Thyroid gland (tissue), 4 donors: ENCODE measurements at regions not wholly inside any gene's neighbourhood (a gene's known extent, or its start where the extent isn't known, plus 50 kb on each side); places are given as distances from the start of the nearest gene placed in this dataset.

Experiments used
- DNase-seq, 2 donors: peaks; one replicate each; pipeline ENCODE4 v3.0.0-alpha.2; 2019
- H3K27ac ChIP-seq, 3 donors: fragments of 200-600 bp; sonication (generic); 1 replicate in 2 of 3; 2 replicates in 1 of 3; pipeline ENCODE4 v1.5.1; 2016 to 2019; ENCODE audit warnings: mild to moderate bottlenecking in 1 of 3, moderate library complexity in 1 of 3
- H3K27me3 ChIP-seq: fragments of 200-600 bp; sonication (generic); one replicate; pipeline ENCODE4 v1.5.1; 2019
- H3K36me3 ChIP-seq, 2 donors: fragments of 200-600 bp; sonication (generic); one replicate each; pipeline ENCODE4 v1.5.1; 2016 to 2019
- H3K4me1 ChIP-seq, 2 donors: fragments of 200-600 bp; sonication (generic); one replicate each; pipeline ENCODE4 v1.5.1; 2017 to 2019
- H3K4me3 ChIP-seq, 3 donors: fragments of 200-600 bp; sonication (generic); replicated peaks in 1 of 3; 1 replicate in 2 of 3; 2 replicates in 1 of 3; pipeline ENCODE4 v1.5.1; 2016; ENCODE audit warnings: mild to moderate bottlenecking in 1 of 3
- H3K9me3 ChIP-seq: fragments of 200-600 bp; sonication (generic); one replicate; pipeline ENCODE4 v1.5.1; 2017
- CTCF ChIP-seq, 6 experiments: fragments of 200-600 bp in 3 of 6; fragments of 450-650 bp in 3 of 6; sonication (generic) in 3 of 6; IDR thresholded peaks; one replicate each; pipeline ENCODE4 v1.5.1; 2016 to 2019; ENCODE audit warnings: antibody characterized with exemption in 6 of 6, mild to moderate bottlenecking in 2 of 6, inconsistent platforms in 1 of 6, moderate library complexity in 1 of 6
- POLR2A ChIP-seq, 2 donors: fragments of 450-650 bp; IDR thresholded peaks; one replicate each; pipeline ENCODE4 v1.6.1; 2017; ENCODE audit warnings: antibody characterized with exemption in 2 of 2, mild to moderate bottlenecking in 2 of 2, moderate library complexity in 1 of 2
- WGBS, 2 donors: methylation state at CpG; one replicate each; pipeline ENCODE4 v1.1.5; 2017; 5-methylcytosine and 5-hydroxymethylcytosine counted together
- intact Hi-C: fragments of 100-400 bp; cut with DNase I; formaldehyde crosslinking; loops from one replicate; pipeline ENCODE4 v1.15.1; 2023

GRCh38 chr12:102595315-102595714, 115.0 kb upstream of the IGF1 start:
- H3K36me3 ChIP-seq, result no peaks in the 10 kb centered on the region
- H3K4me1 ChIP-seq, result no peaks in the 10 kb centered on the region
- H3K9me3 ChIP-seq, result no peaks in the 10 kb centered on the region
- H3K27ac ChIP-seq, result no peak overlapping the region
- H3K27me3 ChIP-seq, result no peaks in the 10 kb centered on the region
- H3K4me3 ChIP-seq, result no peak overlapping the region
- 95 to 96% methylated on average over 10 of the region's 10 CpGs for WGBS, 2 donors
- DNase-seq, result no peak
- TF ChIP-seq POLR2A (IDR thresholded peaks at IDR 0.05), result no peak
- no peak for TF ChIP-seq CTCF (IDR thresholded peaks at IDR 0.05)
- intact Hi-C loops, result no loop called here

- intact Hi-C loops, result no loop called here
- Histone ChIP-seq H3K9me3 (no peaks in the 10 kb centered on the region), H3K4me1 (no peaks in the 10 kb centered on the region), H3K27me3 (no peaks in the 10 kb centered on the region), H3K4me3 (no peak overlapping the region), H3K36me3 (no peaks in the 10 kb centered on the region), H3K27ac (no peak overlapping the region)
- DNase-seq, result no peak
- 60 to 78% methylated on average over 4 of the region's 4 CpGs for WGBS, 2 donors
- no peak for TF ChIP-seq CTCF (IDR thresholded peaks at IDR 0.05)
- TF ChIP-seq POLR2A (IDR thresholded peaks at IDR 0.05), result no peak
These were observed 112.8 kb upstream of the IGF1 start for GRCh38 chr12:102593134-102593533.

GRCh38 chr12:102592134-102592533, 111.8 kb upstream of the IGF1 start:
- H3K9me3 ChIP-seq, result no peaks in the 10 kb centered on the region
- no peak for TF ChIP-seq POLR2A (IDR thresholded peaks at IDR 0.05)
- no peak for TF ChIP-seq CTCF (IDR thresholded peaks at IDR 0.05)
- intact Hi-C loops, result no loop called here
- no peaks in the 10 kb centered on the region for H3K36me3 ChIP-seq
- no peak for DNase-seq
- H3K4me1 ChIP-seq, result no peaks in the 10 kb centered on the region
- H3K27me3 ChIP-seq, result no peaks in the 10 kb centered on the region
- H3K4me3 ChIP-seq, result no peak overlapping the region
- no peak overlapping the region for H3K27ac ChIP-seq
- 75 to 79% methylated on average over 3 of the region's 3 CpGs for WGBS, 2 donors

GRCh38 chr12:102573237-102573636, 92.9 kb upstream of the IGF1 start:
- DNase-seq, result no peak
- 80 to 86% methylated on average over 1 of the region's 1 CpG for WGBS, 2 donors
- Histone ChIP-seq H3K4me3 (no peak overlapping the region), H3K27me3 (no peaks in the 10 kb centered on the region), H3K4me1 (no peaks in the 10 kb centered on the region), H3K9me3 (no peaks in the 10 kb centered on the region), H3K36me3 (no peaks in the 10 kb centered on the region), H3K27ac (no peak overlapping the region)
- intact Hi-C loops, result no loop called here
- no peak for TF ChIP-seq POLR2A (IDR thresholded peaks at IDR 0.05)
- no peak for TF ChIP-seq CTCF (IDR thresholded peaks at IDR 0.05)

- H3K9me3 ChIP-seq, result no peaks in the 10 kb centered on the region
- no peak overlapping the region for H3K27ac ChIP-seq
- H3K36me3 ChIP-seq, result no peaks in the 10 kb centered on the region
- no peaks in the 10 kb centered on the region for H3K27me3 ChIP-seq
- no peak overlapping the region for H3K4me3 ChIP-seq
- intact Hi-C loops, result no loop called here
- TF ChIP-seq POLR2A (IDR thresholded peaks at IDR 0.05) (no peak), CTCF (IDR thresholded peaks at IDR 0.05) (no peak)
- no peak for DNase-seq
- H3K4me1 ChIP-seq, result no peaks in the 10 kb centered on the region
- WGBS, 2 donors, result 89 to 90% methylated on average over 3 of the region's 3 CpGs
These were observed 91.5 kb upstream of the IGF1 start for GRCh38 chr12:102571889-102572288.
